ENCODE measurements at regions not wholly inside any gene's neighbourhood (a gene's known extent, or its start where the extent isn't known, plus 50 kb on each side); places are given as distances from the start of the nearest gene placed in this dataset.

DNA sequence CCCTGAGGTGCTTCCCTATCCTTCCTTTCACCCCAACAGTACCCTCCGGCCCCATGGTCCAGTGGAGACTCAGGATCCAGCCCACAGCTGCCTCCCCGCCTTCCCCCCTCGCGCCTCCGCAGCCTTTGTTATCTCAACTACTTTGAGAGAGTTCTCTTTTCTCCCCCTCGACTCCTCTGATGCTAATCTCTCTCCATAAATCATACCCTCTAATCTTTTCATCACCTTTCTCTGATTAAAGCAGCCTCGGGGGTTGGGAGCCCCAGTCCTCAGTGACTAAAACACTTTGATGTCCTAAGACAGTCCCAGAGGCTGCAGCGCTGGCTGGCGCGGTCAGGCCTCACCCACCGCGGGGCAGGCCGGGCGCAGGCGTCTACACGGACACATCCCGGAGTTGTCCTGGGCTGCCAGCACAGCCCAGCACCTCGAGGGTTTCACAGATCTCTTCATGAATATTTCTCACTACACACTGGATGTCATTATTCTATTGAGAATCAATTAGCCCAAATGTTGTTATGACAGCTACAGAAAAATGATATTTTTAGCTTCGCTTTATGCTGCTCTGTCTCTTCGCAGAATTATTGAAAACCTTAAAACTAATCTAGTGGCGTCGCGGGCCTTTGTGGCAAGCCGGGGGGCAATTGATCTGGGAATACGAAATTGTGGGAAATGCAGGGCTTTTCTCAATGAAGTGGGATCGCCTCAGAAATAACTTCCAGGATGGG lies 289.5 kb downstream of the RRAGC start:
- DNase-seq = no peak

DNA sequence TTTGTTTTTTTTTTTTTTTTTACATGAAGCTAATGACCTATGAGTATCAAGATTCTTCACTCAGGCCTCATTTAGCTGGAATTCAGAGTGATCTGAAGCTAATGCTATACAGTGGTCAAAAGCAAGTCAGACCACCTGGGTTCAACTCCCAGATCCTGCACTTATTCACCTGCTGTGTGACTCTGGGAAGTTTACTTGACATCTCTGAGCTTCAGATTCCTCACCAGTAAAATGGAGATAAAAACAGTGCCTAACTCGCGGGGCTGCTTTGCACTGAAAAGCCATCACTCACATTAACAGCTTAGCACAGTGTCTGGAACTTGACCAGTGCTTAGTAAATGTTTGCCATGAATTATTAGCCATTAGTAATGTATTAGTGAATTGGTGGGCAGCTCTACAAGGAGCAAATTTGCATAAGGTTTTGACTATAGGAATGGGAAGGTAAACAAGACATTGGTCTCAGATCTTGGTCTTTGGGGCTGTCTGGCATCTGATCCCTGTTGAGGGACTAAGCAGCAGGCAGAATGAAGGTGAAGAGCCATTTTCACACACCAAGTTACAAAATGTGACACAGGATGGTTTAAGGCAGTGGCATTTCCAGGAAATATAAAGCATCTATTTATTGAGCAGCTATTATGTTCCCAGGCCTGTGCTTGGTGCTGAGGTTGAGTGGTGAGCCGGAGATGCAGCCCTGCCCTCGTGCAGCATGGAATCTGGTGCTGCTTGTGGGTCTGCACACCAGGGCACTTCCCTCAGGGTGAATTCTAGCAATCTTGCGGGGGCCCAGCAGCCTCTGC lies 291.3 kb downstream of the RRAGC start:
- no peak for DNase-seq

DNA sequence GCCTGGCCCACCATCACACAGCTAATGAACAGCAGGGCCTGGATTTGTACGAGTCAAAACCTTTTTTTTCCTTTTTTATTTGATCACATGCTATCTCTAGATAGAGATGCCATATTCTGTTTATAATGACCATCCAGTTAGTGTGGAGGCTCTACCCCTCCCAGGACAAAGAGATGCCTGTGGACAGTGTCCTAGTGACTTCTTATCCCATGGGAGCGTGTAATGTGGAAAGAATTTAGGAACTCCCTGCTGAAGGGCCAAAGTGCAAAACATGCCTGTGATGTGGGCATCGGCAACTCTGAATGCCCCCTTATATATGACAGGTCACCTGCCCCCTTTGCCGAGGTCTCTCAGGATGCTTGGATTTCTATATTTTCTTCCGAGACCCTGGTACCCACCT lies 292.2 kb downstream of the RRAGC start:
- no peak for DNase-seq

DNA sequence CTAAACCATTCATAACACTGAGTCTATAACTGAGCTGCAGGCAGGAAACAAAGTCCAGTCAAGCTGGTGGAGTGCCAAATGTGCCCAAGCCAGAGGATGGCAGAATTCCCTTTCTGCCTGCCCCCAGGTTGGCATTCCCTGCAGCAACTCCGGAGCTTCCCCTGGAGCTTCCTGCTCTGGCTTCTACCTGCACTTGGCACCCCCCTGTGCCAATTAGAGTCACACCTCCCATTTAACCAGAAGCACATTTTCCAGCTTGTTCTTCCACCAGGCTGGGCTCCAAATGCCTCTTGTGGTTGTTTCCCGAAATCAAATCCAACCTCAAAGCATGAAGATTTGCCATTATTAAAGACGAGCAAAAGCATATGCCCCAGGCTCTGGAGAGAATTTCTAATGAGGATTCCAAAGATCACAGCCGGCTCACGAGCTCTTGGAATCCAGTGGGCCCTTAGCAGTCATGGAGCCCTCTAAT lies 294.5 kb downstream of the RRAGC start:
- no peak for DNase-seq

DNA sequence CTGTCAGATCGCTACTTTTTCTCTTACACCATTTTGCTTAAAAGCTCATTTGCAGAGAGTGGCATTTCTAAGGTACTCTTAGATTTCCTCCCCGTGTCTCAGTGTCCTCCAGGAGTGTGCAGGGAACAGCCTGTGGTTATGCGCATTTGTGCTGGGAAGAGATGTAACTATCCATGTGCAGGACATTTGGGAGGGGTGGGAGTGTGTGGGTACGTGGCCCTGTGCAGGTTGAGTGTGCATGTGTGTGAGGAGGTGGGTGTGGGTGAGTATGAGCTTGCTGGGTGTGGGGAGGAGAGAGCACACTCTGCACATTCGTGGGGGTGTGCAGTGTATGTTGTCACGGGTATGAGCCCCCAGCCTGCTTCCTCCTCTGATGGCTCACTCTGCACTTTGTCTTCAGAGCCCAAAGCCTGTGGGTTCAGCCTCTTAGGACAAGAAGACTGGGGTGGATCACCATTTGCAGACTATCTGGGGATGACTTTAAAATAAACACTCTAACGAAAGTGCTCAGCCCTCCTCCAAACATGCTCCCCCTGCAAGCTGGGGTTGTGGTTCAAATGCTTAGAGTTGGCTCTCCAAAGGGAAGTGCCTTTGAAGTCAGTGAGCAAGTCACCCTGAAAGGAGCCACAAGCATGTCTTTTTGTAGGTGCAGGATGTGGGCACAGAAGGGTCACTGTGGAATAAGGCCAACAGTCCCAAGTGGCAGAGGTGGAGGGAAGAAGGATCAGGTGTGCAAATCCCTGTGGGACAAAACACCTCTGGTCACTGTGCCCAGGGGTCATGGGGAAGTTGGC lies 295.4 kb downstream of the RRAGC start:
- DNase-seq = no peak

DNA sequence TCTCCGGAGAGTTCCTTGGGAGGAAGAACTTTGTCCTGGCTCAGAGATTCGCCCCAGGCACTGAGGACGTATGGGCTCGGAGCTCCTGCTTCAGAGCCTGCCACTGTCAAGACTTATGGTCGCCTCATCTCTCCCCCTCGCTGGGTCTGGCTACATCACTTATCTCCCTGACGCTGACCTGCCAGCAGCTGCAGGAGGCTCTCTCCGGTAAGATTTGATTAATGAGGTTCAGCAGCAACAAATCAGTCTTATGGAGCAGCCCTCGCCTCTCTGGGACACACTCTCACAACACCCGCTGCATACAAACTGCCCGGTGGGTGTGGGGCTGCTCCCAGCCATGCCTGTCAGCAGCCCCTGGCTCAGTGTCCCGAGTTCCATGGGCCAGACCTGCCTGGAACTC lies 297.8 kb downstream of the RRAGC start:
- DNase-seq = no peak

DNA sequence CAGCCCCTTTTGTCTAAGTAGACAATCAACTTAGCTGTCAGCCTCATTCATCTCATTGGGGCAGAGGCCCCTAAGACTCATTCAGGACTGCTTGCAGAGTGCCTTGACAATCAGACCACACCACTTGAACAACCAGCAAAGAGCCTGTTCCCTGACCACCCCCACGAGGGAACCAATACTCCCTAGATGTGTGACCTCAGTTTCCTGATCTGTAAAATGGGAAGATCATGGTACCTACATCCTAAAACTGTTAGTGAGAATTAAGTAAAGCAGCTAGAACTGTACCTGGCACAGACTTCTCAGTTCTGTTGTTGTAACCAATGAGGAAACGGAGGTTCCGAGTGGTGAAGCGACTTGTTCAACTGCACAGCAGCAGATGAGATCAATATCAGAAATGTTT lies 298.5 kb downstream of the RRAGC start:
- no peak for DNase-seq

DNA sequence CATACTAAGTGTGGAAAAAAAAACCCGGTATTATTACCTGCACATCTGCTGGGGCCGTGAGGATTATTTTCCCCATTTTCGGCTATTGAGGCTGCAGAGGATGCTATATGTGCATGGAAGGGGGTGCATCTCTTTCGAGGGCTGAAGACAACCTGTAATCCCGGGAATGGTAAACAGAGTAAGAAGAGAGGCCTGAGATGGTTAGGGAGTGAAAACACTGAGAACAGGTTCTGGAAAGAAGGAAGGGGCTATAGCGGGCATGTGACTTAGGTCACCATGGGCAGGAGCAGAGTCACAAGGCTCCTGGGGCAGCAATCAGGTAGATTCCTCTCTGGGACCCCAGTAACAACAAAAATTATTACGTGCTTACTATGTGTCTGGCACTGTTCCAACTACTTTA lies 299.1 kb downstream of the RRAGC start:
- no peak for DNase-seq

DNA sequence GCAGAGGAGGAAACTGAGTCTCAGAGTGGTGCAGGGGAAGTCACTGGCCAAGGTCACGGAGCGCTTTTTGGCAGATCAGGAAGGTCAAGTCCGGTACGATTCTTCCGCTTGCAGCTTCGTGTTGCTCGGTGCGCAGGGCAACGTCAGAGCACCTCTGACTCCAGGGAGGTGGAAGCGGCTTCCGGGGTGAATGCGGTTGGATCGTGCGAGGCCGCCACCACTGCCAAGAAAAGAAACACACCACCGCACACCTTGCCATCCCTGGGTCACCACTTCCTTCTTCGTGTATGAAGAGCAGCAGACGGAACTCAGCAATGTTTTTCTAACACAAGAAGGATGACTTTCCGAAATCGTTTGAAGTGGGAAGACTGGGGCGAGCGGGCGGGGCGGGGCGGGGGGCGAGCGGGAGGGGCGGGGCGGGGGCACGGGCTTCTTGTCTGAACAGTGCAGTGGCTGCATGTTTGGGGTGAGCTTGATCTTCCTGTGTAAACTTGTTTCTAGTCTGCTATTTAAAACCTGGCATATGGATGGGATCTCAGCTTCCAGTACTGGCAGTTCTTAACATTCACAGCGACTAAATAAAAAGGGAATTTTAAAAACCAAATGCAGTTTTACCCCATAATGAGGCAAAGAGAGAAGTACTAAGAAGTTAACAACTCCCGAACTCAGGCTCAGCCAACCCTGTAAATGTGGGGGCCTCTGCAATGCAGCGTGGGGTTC lies 300.0 kb downstream of the RRAGC start:
- DNase-seq = no peak

DNA sequence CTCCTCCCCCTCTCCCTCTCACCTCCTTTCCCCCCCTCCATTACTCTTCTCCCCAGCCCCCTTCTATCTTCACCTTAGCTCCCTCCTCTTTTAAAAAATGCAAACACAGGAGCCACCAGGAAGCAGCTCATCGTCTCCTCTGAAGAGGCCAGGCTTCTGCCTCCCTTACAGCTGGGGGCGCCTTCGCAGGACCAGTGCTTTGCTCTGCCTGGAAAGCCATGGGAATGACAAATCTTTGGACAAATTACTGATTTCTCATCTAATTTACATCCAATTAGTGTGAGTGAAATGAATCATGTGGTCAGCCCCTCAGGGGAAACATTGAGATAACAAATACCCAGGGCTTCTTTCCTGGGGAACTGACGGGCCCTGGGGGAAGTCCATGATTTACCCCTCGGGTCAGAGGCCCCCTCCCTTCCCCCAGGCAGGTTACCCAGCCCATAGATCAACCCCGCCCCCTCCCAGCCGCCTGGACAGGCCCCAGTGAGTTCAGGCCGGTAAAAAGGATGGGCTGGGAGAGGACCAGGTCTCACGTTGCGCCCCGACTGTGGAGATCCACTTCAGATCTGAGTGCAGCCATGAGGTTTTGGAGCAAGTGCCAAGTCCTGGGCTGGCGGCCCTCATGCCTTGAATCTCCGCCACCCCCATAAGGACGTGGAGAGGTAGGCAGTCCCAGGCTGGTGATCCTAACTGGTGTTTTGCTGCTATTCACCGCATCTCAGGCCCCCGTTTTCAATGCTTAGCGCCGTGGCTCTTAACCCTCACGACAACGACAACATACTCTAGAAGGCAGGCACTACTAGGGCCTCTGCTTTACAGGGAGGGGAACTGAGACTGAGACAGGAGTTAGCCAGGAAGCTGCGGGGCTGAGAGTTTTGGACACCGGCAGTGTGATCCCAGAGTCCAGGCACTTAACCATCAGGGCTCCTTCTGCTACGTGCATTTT lies 300.8 kb downstream of the RRAGC start:
- DNase-seq = no peak

DNA sequence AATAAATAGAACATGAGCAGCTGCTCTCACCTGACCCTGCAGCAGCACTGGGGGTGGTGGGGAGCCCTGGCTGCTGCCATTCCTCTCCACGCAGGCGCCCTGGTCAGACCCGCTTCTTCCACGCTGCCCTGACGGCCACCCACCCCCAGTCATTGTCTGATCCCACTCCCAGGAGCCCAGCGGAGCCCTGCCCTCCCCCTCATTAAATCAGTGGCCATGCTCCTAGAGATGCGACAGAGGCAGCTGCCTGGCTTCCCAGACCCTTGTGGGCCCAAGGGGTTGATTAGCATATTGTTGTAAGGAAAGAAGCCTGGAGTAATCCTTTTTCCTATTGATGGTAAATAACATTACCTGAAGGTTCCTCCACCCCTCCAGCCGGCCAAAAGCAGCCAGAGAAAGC lies 301.5 kb downstream of the RRAGC start:
- no peak for DNase-seq

DNA sequence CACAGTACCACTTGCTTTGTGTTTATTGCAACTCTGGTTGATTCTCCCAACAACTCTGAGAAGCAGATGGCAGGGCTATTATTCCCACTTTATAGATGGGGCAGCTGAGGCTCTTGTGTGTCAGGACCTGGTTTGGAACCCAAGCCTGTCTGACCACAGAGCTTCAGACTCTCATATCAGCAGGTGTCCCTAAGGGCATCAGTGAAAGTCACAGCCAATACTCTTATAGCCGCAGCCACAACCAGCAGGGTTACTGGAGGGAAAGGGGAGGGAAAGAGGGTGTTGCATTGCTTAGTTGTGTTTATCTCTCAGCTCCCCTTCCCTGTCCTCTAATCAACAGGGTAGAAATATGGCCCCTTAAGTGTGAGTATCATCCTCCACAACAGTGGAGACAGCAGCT lies 304.0 kb downstream of the RRAGC start:
- DNase-seq = no peak

DNA sequence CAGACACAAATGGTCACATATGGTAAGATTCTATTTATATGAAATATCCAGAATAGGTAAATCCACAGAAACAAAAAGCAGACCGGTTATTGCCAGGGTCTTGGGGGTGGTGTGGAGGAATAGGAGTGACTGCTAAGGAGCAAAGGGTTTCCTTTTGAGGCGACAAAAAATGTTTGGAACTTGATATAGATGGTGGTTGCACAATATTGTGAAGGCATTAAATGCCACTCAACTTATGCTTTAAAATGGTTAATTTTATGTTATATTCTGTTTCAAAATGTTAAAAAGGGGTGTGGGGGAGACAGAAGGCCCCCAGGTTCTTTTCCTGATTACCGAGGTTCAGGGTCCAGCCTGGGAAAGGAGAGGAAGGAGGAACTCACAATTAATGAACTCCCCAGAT lies 304.4 kb downstream of the RRAGC start:
- DNase-seq = no peak

DNA sequence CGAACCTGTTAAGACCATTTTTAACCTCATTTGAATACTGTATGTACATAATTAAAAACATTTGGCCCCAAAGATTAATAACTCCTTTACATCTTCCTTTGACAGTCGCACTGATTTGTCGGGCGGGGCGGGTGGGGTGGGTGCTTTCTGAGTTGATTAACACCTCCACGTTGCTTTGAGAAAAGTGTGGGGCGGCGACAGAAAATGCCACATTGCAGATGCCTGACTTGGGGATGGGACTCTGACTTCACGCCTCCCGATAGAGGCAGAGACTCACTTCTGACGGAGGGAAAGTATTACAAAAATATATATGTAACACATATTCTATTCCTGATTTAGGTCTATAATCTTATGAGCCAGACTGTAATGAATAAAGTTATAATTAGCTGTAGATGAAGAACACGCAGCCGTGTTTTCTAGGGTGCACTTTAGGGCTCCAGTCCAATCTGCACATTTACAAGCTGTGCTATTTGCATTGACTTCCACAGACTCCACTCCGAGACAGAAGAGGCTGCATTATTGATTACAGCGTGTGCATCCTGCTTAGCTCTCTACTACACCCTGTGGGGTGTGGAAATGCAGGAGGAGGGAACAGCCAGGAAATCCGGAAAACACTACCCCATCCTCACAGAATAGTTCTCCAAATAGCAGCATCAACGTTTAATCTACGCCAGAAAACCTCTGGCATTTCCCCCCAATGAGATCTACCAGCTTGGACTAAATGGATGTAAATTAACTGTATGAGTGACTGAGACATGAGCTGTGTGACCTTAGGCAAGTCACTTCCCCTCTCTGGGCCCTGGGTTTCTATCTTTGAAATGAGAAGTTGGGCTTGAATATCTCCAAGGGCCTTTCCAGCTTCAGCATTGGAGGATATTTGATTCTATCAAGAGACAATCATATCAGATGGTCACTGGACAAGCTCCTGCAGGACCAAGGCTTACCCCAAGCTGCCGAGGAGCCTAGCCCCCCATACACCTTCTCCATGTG lies 308.0 kb downstream of the RRAGC start:
- DNase-seq = no peak

DNA sequence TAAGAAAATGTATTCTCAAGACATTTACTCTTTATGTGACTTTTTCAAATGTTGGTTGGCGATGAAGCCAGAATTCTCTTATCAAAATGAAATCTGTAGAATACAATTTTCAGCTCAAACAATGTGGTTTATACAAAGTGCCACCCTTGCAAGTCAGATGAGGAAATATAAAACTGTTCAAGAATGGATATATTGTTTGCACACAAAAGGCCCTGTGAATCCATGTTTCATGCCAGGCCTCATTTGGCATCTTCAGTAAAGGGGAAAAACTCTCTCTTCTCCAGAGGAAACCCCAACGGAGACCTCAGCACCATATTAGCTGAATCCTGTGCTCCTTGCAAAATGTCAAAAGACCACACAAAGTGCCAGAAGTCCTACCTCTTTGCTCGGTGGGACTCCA lies 310.4 kb downstream of the RRAGC start:
- no peak for DNase-seq

DNA sequence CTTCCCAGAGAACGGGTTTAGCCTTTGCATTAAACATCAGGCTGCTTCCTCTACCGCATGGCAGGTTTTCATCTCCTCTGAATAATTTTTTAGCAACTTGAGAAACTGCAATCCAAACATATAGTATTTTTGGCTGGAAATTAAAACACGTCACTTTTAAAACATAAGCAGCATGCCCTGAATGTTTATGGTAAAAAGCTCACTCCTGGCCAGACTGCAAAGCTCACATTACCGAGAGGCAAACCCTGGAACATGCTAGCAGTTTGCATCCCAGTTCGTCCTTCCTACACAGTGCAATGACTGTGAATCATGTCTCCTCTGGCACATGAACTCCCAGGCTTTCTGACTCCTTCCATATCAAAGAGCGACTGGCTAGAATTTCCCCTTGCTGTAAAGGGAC lies 312.3 kb downstream of the RRAGC start:
- DNase-seq = no peak

DNA sequence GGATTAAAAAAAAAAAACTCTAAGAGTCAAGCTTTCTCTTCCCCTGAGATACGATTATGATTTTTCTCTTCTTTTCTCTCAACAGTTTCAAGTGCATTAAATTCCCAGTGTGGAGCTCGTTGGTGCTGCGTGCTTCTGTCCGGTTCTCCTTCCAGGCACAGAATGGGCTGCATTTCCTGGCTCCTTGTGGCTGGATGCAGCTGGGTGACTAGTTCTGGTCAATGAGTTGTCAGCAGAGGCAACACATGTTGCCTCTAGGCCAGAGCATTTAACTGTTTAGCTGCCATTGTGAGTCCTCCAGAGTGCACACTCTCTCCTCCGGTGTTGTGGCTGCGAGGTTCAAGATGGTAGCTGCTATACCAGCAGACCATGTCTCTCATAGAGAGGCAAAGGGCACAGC lies 312.9 kb downstream of the RRAGC start:
- DNase-seq = no peak

DNA sequence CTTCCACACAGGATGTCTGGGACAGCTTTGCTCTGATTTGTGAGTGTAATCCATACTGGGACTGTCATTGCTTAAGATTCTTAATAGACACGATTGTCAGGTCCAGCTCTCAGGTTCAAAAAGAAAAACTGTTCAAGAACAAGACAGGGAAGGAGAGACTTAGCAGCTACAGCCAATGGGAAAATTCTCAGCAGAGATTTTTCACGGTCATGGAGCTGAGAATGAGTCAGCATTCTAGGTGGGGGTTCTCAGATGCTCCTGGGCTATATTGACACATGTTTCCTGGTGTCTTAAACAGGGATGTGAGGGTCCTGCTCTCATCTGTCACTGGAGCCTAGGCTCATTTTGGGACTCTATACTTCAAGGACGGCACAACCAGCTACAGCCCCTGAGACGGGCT lies 318.3 kb downstream of the RRAGC start:
- no peak for DNase-seq

DNA sequence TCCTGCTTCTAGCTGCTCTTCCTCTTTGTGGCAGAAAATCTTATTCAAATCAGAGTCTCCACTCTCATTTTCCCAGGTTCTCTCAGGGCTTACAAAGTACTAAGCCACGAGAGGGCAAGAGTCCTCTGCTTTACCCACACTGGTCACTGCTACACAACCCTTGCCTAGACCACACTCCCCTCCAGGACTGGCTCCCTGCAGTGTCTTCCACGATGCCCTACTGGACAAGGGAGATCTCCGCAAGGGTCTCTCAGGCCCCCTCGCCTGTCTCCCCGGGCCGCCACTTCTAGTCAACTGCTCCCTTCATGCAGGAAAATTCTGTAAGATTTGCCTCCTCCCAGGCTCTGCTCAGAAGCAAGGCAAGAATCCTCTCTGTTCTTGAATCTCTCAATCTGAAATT lies 319.6 kb downstream of the RRAGC start:
- no peak for DNase-seq

DNA sequence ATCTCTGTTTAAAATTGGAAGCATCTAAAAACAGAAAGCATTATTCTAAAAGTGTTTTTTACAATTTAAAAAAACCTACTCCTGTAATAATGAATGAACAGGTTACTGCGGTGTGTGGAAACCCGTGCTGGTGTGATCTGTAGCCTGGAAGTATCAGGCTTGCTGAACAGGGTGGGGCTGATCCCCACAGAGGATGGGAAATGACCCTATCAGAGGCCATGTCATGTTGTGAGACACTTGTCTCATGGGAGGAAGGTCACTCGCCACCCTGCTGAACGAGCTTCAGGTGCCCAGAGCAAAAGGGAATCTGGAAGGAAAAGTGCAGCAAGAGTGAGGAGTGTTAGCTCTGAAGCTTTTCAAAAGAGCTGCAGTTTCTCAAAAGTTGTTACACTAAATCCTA lies 320.7 kb downstream of the RRAGC start:
- no peak for DNase-seq

DNA sequence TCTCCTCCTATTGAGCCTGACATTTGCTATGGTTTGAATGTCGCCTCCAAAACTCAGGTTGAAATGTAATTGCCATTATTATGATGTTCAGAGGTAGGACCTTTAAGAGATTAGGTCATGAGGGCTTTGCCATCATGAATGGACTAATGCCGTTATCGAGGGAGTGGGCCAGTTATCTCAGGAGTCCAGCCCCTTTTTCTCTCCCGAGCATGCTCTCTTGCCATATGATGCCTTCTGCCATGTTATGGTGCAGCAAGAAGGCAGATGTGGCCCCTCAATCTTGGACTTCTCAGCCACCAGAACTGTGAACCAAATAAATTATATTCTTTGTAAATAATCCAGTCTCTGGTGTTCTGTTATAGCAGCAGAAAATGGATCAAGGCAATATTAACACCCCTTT lies 323.5 kb downstream of the RRAGC start:
- no peak for DNase-seq
